SK-N-DZ (cell line): ENCODE measurements at regions not wholly inside any gene's neighbourhood (a gene's known extent, or its start where the extent isn't known, plus 50 kb on each side); places are given as distances from the start of the nearest gene placed in this dataset.
"Not testable (repeated sequence)": the region's sequence is repeated elsewhere in the genome, so short reads cannot be mapped to it uniquely, and the experiment has no call there.

ENCODE experiments used
- DNase-seq: peaks from one replicate; pipeline ENCODE4 v3.0.0-alpha.2; 2015; ENCODE audit warnings: low spot score

GRCh38 chr21:28084951-28085350 is 907.7 kb downstream of the LTN1 start:
- DNase-seq = no peak

GRCh38 chr21:28083350-28083749 is 909.3 kb downstream of the LTN1 start:
- DNase-seq = no peak

GRCh38 chr21:28078126-28078525 is 914.6 kb downstream of the LTN1 start:
- peak; percentile 4 for DNase-seq

GRCh38 chr21:28074676-28075075 is 918.0 kb downstream of the LTN1 start:
- no peak for DNase-seq

GRCh38 chr21:28072601-28073000 is 920.1 kb downstream of the LTN1 start:
- no peak for DNase-seq

- no peak for DNase-seq
Observed at GRCh38 chr21:28069450-28069923, 923.2 kb downstream of the LTN1 start.

GRCh38 chr21:28068455-28069358 is 924.0 kb downstream of the LTN1 start:
- peak; percentile 19 for DNase-seq

GRCh38 chr21:28066596-28067387 is 925.9 kb downstream of the LTN1 start:
- DNase-seq = no peak

GRCh38 chr21:28066076-28066475 is 926.6 kb downstream of the LTN1 start:
- DNase-seq = no peak

- no peak for DNase-seq
Observed at GRCh38 chr21:28063241-28064216, 929.1 kb downstream of the LTN1 start.

- DNase-seq = not testable (repeated sequence)
Observed at GRCh38 chr21:28052956-28053355, 939.7 kb downstream of the LTN1 start.

- peak; percentile 48 for DNase-seq
Observed at GRCh38 chr21:28051649-28052048, 941.0 kb downstream of the LTN1 start.

- DNase-seq = not testable (repeated sequence)
Observed at GRCh38 chr21:28035692-28036091, 957.0 kb downstream of the LTN1 start.

GRCh38 chr21:28034916-28035315 is 957.8 kb downstream of the LTN1 start:
- not testable (repeated sequence) for DNase-seq

GRCh38 chr21:28034334-28034733 is 958.3 kb downstream of the LTN1 start:
- not testable (repeated sequence) for DNase-seq

- not testable (repeated sequence) for DNase-seq
Observed at GRCh38 chr21:28032652-28033051, 960.0 kb downstream of the LTN1 start.

- not testable (repeated sequence) for DNase-seq
Observed at GRCh38 chr21:28031066-28031465, 961.6 kb downstream of the LTN1 start.

GRCh38 chr21:28025111-28025510 is 967.6 kb downstream of the LTN1 start:
- DNase-seq = no peak

GRCh38 chr21:28018741-28019669 is 973.7 kb downstream of the LTN1 start:
- no peak for DNase-seq

- DNase-seq = no peak
Observed at GRCh38 chr21:28018213-28018612, 974.5 kb downstream of the LTN1 start.
